ENCODE measurements at regions not wholly inside any gene's neighbourhood (a gene's known extent, or its start where the extent isn't known, plus 50 kb on each side); places are given as distances from the start of the nearest gene placed in this dataset.

- Histone ChIP-seq H3K36me3 (replicated peaks) (no peaks in the 10 kb centered on the region), H3K4me3 (ENCODE audit: low read depth, low read length) (no peak overlapping the region), H3K27ac (no peak overlapping the region), H3K27me3 (replicated peaks) (no peaks in the 10 kb centered on the region)
- DNase-seq, result no peak
- TF ChIP-seq CTCF (IDR thresholded peaks at IDR 0.05; ENCODE audit: low read depth, low read length, missing control alignments), result no peak
- in situ Hi-C loops (cut with HindIII; ENCODE audit: low pct_ligation_motif_present, low sequenced_read_pairs), result no loop called here
Measured at GRCh38 chr9:71393005-71393404, 271.6 kb upstream of the TRPM3 start.

GRCh38 chr9:71384343-71384742, 262.9 kb upstream of the TRPM3 start:
- Histone ChIP-seq H3K27me3 (replicated peaks) (no peaks in the 10 kb centered on the region), H3K27ac (no peak overlapping the region), H3K4me3 (ENCODE audit: low read depth, low read length) (no peak overlapping the region), H3K36me3 (replicated peaks) (no peaks in the 10 kb centered on the region)
- TF ChIP-seq CTCF (IDR thresholded peaks at IDR 0.05; ENCODE audit: low read depth, low read length, missing control alignments), result no peak
- no peak for DNase-seq
- in situ Hi-C loops (cut with HindIII; ENCODE audit: low pct_ligation_motif_present, low sequenced_read_pairs), result no loop called here

GRCh38 chr9:71383308-71383940, 262.0 kb upstream of the TRPM3 start:
- Histone ChIP-seq H3K27me3 (replicated peaks) (no peaks in the 10 kb centered on the region), H3K36me3 (replicated peaks) (no peaks in the 10 kb centered on the region), H3K4me3 (ENCODE audit: low read depth, low read length) (no peak overlapping the region), H3K27ac (no peak overlapping the region)
- no peak for DNase-seq
- no peak for TF ChIP-seq CTCF (IDR thresholded peaks at IDR 0.05; ENCODE audit: low read depth, low read length, missing control alignments)
- in situ Hi-C loops (cut with HindIII; ENCODE audit: low pct_ligation_motif_present, low sequenced_read_pairs), result no loop called here

GRCh38 chr9:71368157-71368556, 246.7 kb upstream of the TRPM3 start:
- in situ Hi-C loops (cut with HindIII; ENCODE audit: low pct_ligation_motif_present, low sequenced_read_pairs), result no loop called here
- DNase-seq, result no peak

GRCh38 chr9:71364186-71364955, 242.9 kb upstream of the TRPM3 start:
- no peak for TF ChIP-seq CTCF (IDR thresholded peaks at IDR 0.05; ENCODE audit: low read depth, low read length, missing control alignments)
- no peak for DNase-seq
- Histone ChIP-seq H3K36me3 (replicated peaks) (no peaks in the 10 kb centered on the region), H3K27me3 (replicated peaks) (no peaks in the 10 kb centered on the region), H3K27ac (no peak overlapping the region), H3K4me3 (ENCODE audit: low read depth, low read length) (no peak overlapping the region)
- in situ Hi-C loops (cut with HindIII; ENCODE audit: low pct_ligation_motif_present, low sequenced_read_pairs), result no loop called here

More at GRCh38 chr9:71368157-71368556, 246.7 kb upstream of the TRPM3 start:
- Histone ChIP-seq H3K27me3 (replicated peaks) (no peaks in the 10 kb centered on the region), H3K36me3 (replicated peaks) (no peaks in the 10 kb centered on the region), H3K27ac (no peak overlapping the region), H3K4me3 (ENCODE audit: low read depth, low read length) (no peak overlapping the region)
- no peak for TF ChIP-seq CTCF (IDR thresholded peaks at IDR 0.05; ENCODE audit: low read depth, low read length, missing control alignments)
